Ovary (tissue), 3 donors: ENCODE measurements at regions not wholly inside any gene's neighbourhood (a gene's known extent, or its start where the extent isn't known, plus 50 kb on each side); places are given as distances from the start of the nearest gene placed in this dataset.

Source experiments
- POLR2A ChIP-seq: fragments of 450-650 bp; IDR thresholded peaks from one replicate; pipeline ENCODE4 v1.6.1; 2017; ENCODE audit warnings: antibody characterized with exemption, mild to moderate bottlenecking, moderate library complexity
- TF ChIP-seq, protein P1 (sequence below), 3 donors: fragments of 450-650 bp in 2 of 3; fragments of 200-600 bp in 1 of 3; IDR thresholded peaks; one replicate each; pipeline versions ENCODE4 v1.5.1 to v1.8.0; 2016 to 2022; ENCODE audit warnings: antibody characterized with exemption in 3 of 3, mild to moderate bottlenecking in 1 of 3
- donor health status: DM: no; HTN: no; CAD: no.

DNA sequence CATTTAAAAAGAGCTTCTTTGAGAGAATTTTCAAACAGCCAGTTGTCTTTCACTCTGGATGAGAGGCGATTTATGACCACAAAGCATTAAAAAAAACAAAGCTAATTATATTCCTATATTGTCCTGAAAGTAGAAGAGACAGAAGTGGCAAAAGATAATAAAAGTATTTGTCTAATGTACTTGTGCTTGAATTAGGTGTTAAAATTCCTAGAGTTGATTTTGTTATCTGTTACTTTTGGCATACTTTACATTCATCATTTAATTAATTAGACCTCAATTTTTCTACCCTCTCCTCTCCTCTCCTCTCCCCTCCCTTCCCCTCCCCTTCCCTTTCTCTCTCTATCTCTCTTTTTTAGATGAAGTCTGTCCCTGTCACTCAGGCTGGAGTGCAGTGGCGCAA is 635.1 kb upstream of the ZNF385D start:
- TF ChIP-seq, protein P1, sequence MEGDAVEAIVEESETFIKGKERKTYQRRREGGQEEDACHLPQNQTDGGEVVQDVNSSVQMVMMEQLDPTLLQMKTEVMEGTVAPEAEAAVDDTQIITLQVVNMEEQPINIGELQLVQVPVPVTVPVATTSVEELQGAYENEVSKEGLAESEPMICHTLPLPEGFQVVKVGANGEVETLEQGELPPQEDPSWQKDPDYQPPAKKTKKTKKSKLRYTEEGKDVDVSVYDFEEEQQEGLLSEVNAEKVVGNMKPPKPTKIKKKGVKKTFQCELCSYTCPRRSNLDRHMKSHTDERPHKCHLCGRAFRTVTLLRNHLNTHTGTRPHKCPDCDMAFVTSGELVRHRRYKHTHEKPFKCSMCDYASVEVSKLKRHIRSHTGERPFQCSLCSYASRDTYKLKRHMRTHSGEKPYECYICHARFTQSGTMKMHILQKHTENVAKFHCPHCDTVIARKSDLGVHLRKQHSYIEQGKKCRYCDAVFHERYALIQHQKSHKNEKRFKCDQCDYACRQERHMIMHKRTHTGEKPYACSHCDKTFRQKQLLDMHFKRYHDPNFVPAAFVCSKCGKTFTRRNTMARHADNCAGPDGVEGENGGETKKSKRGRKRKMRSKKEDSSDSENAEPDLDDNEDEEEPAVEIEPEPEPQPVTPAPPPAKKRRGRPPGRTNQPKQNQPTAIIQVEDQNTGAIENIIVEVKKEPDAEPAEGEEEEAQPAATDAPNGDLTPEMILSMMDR (IDR thresholded peaks at IDR 0.05) = no peak
- no peak for TF ChIP-seq POLR2A
